SH-SY5Y (cell line): ENCODE measurements at regions not wholly inside any gene's neighbourhood (a gene's known extent, or its start where the extent isn't known, plus 50 kb on each side); places are given as distances from the start of the nearest gene placed in this dataset.

Experiments used
- GATA2 ChIP-seq: IDR thresholded peaks from 2 replicates; pipeline ENCODE4 v1.6.1; 2011; ENCODE audit warnings: mild to moderate bottlenecking, low read depth, low read length
- GATA3 ChIP-seq: IDR thresholded peaks from 2 replicates; pipeline ENCODE4 v1.6.1; 2011; ENCODE audit warnings: low read depth, mild to moderate bottlenecking, low read length, moderate library complexity

GRCh38 chr15:31269816-31270575, 56.6 kb upstream of the KLF13 start:
- TF ChIP-seq GATA2 (no peak), GATA3 (no peak)
